Choroid plexus epithelial cell (primary cell): ENCODE measurements at regions not wholly inside any gene's neighbourhood (a gene's known extent, or its start where the extent isn't known, plus 50 kb on each side); places are given as distances from the start of the nearest gene placed in this dataset.
A peak's percentile ranks its signal among the peaks of the same experiment; 100 is the strongest.

Experiments
- DNase-seq: peaks from one replicate; pipeline ENCODE4 v3.0.0-alpha.2; 2010; ENCODE audit warnings: low read depth
- H3K4me3 ChIP-seq: 2 replicates; pipeline ENCODE4 v1.5.1; 2011; ENCODE audit warnings: low read depth, mild to moderate bottlenecking, control low read depth, low read length, moderate library complexity
- CTCF ChIP-seq: conservative IDR thresholded peaks from 2 replicates; pipeline ENCODE4 v1.5.1; 2011; ENCODE audit warnings: low read depth, mild to moderate bottlenecking, control low read depth, inconsistent platforms, low read length, moderate library complexity

- no peak for TF ChIP-seq CTCF
- no peak overlapping the region for H3K4me3 ChIP-seq
- peak; percentile 96 for DNase-seq
Observed at GRCh38 chr2:222993920-222994650, 57.9 kb upstream of the KCNE4 start.

GRCh38 chr2:222998459-222998858 is 53.5 kb upstream of the KCNE4 start:
- H3K4me3 ChIP-seq = no peak overlapping the region
- TF ChIP-seq CTCF = no peak

GRCh38 chr2:223000872-223001796 is 50.9 kb upstream of the KCNE4 start:
- no peak for TF ChIP-seq CTCF
- no peak overlapping the region for H3K4me3 ChIP-seq
- DNase-seq = no peak

More at GRCh38 chr2:222998459-222998858, 53.5 kb upstream of the KCNE4 start:
- DNase-seq = no peak

- no peak overlapping the region for H3K4me3 ChIP-seq
- no peak for TF ChIP-seq CTCF
- peak; percentile 22 for DNase-seq
Observed at GRCh38 chr2:223001797-223002175, 50.2 kb upstream of the KCNE4 start.
